ENCODE measurements at regions not wholly inside any gene's neighbourhood (a gene's known extent, or its start where the extent isn't known, plus 50 kb on each side); places are given as distances from the start of the nearest gene placed in this dataset.
A peak's percentile ranks its signal among the peaks of the same experiment; 100 is the strongest.
"Not testable (repeated sequence)": the region's sequence is repeated elsewhere in the genome, so short reads cannot be mapped to it uniquely, and the experiment has no call there.

DNA sequence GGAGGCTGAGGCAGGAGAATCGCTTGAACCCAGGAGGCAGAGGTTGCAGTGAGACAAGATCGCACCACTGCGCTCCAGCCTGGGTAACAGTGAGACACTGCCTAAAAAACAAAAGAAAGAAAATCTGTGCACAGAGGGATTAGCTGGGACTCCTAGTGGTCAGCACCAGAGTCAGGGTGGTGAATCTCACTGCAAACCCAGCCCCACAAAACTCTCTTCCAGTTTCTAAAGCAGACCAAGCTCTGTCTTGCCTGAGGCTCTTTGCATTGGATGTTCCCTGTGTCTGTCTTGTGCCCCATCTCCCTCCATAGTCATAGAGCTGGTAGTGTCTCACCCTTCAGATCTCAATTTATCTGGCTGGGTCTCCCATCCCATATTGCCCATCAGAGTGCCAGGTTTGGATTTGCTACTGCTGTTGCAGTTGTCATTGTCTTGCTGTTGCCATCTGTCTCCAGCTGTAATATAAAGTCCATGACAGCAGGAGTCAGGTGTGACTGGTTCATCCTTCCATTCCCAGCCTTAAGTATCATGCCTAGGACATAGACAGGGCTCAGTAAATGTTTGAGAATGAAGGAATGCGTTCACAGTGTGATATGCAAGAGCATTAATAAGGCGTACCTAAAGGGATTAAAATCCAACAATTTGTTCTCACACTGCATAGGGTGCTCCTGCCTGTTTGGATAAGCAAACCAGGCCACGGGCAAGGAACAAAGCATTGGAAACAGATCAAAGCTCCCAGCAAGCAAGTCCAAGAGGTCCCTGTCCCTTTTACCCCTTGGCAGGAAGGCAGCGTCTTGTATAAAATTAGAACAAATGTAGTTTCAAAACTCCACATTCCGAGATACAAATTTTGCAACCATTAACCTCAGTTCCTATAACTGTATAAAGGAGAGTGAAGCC lies 614.6 kb upstream of the CDH5 start:
- no peak for DNase-seq

DNA sequence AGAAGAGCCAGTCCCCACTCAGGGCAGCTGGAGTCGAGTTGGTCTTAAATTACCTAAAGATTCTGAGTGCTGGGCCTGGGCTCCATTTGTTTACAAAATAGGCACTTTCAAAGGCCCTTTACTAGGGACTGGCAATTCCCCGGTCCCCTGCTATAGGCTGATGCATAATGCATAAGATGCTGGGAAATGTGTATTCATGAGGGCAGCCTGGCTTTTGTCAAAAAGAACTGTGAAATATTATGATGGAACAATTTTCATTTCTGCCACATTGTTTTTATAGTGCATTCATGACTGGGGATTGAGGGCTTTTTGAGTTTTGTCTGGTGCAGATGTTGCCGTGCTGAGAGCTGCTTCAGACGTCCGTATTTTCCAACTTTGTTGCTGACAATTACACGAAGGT lies 617.0 kb upstream of the CDH5 start:
- DNase-seq = no peak

DNA sequence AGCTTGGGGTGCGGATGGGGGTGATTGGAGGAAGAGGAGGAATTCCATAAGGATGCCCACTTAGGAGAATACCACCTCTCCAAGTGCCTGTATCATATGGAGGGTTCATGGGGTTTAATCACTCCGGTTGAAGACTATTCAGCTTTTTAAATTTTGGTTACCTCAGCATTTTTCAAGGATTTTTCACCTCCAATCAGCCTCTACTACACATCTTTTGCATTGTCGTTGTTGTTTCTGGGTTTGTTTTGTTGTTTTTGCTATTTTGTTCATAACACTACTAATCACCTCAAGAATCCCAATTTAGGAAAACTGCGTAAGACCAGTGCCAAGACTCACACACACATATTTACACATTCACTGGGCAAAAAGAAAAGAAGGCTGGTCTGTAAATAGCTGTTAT lies 619.5 kb upstream of the CDH5 start:
- no peak for DNase-seq

DNA sequence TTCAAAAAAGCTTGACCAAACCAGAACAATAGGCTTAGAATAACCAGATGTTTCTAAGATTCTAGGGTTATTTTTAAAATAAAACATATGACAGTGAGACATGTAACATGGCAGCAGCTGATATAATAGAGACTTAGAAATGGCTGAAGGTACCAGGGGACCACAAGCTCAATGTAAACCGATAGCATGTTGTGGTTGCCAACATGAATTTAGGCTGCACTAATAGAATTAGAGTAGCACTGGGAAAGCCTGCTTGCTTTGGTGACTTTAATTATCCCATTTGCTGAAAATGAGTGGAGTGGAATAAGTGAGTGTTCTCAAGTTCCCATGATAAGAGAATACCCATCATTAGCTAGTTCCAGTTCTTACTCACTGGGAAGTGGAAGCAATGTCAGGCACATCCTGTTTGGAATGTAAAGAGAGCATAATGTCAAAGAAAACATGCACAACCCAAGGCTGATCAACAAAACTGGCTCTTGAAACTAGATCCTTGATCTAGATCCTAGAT lies 621.2 kb upstream of the CDH5 start:
- DNase-seq = no peak

DNA sequence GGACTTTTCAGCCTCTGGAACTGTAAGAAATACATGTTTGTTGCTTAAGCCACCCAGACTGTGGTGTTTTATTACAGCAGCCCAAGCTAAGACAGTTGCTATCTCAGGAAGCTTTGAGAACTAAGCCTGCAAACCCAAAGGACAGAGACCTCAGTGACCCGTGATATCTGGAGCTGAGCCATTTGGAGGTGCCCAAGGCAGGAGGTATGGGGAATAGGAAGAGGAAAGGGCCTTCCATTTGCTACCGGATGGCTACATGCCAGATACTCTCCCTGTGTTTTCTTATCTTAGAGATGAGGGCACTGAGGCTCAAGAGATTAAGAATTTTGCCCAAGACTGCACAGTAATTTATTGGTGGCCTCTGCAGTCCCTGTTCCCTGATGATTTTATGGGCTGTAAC lies 622.1 kb upstream of the CDH5 start:
- DNase-seq = no peak

DNA sequence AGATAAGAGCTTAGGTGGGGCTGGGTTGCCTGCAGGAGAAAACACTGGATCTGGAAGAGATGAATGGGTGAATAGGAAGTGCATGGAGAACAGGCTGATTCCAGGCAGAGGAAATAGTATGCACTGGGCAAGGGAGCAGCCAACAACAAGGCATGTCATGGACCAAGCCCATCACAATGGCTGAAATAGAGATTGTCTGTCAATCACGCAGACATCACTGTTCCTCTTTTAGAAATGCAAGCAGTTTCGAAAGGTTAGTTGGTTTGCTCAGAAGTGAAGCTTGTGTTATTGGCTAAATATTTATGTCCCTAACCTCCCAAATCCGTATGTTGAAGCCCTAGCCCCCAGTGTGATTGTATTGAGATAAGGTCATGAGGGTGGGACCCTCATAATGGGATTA lies 621.7 kb upstream of the CDH11 start:
- DNase-seq = no peak

DNA sequence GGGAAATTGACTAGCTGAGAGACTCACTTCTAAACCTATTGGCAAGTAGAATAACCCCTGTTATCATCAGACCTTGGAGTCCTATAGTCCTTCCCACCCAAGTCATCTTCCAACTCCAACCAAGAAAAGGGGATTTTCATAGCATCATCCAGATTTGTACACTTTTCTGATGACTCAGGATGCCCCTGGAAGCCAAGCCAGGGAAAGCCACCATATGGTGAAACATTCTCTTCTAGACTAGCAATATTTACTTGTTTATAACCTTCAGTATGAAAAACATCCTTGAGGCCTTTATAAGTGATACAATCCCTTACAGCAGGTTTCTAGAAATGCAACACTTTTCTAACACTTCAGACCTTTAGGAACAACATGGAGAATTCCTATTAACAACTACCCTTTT lies 618.8 kb upstream of the CDH11 start:
- DNase-seq = no peak

DNA sequence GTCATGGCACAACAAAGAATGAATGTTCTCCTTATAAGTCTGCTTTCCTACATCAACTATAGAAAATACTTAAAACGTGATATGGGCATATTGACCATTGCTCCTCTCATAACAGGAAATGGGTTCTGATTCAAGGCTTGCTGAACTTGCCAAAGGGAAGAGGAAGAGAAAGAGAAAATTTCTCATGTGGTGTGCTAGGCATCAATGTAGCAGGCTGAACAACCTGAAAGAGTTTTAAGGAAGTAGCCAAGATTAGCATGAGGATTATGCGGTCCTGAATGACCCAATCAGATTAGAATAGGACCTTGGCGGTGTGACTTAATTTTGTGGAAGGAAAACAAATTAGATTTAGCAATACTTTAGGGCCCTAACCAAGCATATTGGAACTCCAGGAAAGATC lies 617.7 kb upstream of the CDH11 start:
- no peak for DNase-seq

DNA sequence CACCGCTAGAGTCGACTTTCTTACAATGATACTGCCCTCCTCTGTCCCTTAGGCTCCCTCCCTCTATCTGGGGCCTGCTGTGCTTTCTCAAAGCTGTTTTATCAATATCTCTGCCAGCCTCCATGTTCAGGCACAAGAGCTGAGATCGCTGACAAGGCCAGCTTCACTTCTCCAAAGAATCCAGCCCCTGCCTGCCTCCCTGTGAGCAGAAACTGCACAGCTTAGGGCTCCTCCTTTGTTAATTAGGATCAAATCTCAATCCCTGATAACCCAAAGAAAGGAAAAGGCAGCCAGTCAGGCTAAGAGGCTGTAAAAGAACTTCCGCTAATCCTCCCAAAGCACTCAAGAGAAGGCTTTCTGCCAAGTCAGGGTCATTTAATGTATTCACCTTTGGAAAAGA lies 616.0 kb upstream of the CDH11 start:
- peak; percentile 70 for DNase-seq

DNA sequence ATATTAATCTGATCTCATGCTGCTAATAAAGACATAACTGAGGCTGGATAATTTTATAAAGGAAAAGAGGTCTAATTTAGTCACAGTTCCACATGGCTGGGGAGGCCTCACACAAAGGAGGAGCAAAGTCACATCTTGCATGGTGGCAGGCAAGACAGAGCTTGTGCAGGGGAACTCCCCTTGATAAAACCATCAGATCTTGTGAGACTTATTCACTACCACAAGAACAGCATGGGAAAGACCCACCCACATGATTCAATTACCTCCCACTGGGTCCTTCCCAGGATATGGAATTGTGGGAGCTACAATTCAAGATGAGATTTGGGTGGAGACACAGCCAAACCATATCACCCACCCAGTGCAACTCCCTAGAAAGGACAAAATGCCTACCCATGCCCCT lies 613.8 kb upstream of the CDH11 start:
- DNase-seq = not testable (repeated sequence)

DNA sequence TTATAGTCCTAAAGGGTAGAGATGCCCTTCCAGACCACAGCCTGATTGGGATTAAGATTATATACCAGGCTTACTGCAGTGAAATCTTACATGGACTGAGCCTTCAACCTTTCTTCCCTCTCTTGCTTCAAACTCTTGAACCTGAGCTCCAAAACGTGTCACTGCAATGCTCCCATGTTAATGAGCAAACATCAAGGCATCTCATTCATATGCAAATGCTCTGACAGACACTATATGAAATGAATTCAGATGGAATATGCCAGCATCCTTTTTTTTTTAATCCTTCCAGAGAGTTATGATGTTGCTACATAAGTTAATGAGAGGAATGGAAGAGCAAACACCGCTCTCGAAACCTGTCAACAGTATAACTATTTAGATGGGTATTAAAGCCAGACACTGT lies 611.9 kb upstream of the CDH11 start:
- no peak for DNase-seq

DNA sequence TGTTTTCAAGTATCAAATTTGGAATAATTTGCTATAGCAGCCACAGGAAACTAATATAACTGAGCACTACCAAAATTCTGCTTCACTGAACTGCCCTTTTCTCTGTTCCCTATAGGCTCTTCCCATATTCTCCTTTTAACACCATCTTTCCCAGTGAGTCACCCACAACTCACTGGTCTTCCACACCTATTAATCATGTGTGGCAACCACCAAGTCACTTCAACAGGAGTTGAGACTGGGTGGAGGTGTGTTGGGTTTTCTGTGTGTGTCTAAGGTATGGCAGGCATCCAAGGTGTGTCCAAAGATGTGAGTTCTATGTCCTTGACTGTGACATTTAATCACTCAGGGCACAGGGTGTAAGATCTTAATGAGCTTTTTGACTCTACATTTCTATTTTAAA lies 610.0 kb upstream of the CDH11 start:
- no peak for DNase-seq

DNA sequence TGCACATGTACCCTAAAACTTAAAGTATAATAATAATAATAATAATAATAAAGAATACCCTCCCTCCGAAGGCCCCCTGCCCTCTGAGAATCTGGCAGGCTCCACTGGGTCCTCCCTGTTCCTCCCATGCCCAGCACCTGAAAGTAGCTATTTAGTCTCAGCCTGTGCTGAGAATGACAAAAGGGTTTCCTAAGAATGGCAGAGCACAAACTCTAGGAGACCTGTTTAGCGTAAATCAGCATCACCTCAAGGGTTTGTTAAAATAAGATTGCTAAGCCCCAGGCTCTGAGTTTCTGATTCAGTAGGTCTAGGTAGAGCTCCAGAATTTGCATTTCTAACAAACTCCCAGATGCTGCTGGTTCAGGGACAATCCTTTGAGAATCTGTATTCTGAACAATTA lies 606.8 kb upstream of the CDH11 start:
- no peak for DNase-seq

DNA sequence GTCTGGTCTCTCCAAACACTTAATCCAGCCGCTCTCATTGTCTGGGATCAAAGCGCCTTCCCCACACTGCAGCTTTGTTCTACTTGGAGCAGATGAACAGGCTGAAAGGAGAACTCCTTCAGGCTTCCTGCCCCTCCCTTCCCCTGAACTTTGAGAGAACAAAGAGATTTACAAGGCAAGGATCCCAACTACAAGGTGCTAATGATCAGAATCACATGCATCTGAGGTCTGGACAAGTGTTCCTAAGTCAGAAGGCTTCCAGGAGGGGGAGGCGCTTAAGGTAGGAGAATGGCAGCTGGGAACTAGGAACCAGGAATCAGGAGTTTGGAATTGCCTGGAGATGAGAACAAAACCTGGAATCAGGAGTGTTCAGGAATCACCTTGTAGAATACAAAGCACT lies 606.3 kb upstream of the CDH11 start:
- DNase-seq = peak; percentile 95

DNA sequence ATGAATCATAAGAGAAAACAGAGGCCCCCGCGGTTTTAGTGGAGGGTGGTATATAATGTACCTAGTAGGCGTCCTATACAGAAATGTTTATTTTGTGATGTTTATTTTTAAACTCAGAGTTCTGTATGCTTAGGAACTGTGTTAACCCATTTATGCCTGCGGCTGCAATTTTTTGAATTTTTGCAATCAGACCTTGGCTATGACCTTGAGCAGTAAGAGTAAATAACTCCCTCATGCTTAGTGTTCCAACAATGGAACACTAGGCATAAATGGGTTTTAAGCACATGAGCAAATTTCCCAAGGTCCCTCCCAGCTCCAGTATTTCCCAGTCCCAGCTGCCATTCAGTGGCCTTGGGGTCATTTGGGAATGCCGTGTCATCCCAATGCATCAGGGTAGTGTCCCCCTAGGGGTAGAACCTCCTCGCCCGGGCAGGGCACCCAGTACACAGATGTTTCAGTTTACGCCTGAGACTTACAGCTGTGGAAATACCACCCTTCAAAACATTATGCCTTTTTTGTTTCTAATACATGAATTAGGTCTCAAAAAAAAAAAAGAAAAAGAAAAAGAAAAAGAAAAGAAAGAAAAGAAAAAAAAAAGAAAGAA lies 605.8 kb upstream of the CDH11 start:
- DNase-seq = peak; percentile 82

DNA sequence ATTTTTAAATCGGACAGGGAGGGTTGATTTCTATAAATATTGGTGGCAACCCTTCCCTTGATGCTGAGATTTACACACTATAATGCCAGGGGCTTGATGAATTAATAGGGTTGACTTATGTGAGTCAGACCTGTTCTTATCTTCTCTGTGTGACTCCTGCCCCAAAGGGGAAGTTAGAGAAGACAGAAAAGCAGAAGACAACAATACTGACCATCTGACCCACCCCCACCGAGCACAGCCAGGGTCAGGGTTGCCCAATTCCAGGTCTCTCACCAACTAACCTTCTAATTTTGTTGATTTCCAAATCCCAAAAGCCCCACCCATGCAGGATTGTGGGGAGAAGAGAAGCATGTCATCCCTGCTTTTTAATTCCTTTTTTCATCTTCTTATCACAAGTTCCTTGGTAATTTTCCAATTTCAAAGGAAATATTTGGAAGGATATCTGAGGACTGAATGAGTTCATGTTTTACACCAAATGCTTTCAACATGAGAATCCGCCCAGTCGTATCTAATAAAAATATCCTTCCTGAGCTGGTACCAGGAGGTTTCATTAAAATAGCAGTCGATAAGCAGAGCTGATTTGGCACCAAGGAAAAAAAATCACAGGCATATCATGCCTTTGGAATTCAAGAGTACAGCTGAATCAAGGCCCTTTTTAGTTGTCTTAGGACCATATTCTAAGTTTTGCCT lies 603.4 kb upstream of the CDH11 start:
- DNase-seq = no peak

DNA sequence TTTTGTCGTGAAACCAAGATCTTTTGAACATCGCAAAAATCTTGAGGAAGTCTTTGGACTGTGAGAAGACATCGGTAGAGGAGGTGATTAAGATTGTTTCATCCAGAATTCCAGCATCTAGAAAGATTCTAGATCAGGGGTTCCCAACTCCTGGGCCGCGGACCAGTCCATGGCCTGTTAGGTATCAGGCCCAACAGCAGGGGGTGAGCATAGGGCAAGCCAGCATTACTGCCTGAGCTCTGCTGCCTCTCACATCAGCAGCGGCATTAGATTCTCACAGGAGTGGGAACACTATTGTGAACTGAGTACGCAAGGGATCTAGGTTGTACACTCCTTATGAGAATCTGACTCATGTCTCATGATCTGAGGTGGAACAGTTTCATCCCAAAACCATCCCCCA lies 600.6 kb upstream of the CDH11 start:
- no peak for DNase-seq

DNA sequence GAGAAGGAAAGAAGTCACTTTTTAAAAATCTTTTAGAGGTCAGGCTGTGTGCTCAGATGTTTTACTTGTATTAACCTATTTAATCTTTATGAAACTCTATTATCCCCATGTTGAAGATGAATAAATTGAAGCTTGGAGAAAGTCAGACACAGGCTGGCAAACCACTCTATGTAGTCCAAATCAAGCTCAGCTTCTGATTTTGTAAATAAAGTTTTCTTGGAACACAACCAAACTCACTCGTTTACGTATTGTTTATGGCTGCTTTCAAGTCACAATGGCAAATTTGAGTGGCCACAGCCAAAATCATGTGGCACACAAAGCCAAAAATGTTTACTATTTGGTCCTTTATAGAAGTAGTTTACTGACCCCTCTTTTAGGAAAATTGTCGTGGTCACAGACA lies 596.0 kb upstream of the CDH11 start:
- DNase-seq = no peak

DNA sequence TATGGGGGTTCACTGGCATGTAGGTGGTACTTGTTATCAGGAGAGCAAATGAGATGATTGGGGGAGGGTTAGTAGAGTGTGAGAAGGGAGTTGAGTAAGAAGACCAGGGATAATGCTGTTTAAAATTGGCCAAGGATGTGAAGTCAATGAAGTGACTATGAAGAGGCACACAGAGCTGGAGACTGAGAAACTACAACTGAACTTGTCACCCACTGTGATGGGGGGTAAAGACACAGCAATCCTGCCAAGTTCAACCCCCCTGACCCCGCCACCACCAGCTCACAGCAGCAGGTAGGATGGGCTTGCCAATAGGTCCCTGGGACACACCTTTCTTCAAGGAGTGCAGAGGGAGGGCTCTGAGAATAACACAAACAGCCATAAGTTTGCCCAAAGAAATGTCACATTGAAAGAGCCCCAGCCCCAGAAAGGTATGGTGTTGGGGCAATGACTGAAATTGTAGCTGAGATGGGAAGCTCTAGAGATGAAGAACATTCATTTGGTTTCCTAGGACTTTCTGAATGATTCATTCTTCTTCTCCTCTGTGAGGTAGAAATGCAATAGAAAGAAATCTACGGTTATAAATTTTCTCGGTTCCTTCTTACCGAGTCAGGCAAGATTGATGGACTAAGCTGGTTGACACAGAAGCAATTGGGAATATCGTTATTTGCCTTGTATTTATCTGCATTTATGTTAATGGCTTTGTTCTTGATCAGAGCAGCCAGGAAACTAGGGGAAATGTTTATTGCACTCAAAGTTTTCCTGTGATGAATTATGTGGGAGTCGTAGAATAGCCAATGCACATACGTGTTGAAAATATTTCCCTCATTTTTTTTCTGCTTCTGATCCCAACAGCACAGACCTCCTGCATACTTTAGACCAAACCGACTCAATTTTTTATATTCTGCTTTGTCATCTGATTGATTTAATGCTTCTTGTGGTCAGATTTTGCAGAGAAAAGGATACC lies 595.2 kb upstream of the CDH11 start:
- no peak for DNase-seq

DNA sequence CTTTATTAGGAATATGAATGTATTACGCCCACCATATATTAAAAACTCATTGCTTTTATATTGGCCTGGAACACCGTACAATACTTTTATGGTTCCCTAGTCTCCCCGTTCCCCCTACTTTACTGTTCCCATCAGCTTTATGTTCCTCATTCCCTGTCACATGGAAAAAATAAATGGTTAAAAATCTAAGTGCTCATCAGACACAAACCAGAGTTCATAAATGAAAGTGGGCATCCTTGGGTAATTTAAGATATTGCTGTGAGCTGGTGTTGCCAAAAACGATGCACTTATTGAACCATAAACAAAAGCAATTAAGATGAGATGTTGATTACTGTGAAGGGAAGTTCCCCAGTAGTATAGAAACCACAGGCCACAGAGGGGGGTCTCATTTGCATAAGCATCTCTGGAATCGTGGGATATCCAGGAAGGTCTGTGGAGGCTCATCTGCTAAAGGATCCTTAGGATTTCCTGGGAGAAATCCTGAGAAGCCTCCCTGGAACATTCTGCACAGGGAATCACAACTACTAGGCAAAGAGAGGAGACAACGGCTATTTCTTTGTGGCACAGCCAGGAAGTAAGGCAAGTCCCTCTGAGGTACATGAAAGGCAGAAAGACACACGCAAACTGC lies 591.4 kb upstream of the CDH11 start:
- no peak for DNase-seq

DNA sequence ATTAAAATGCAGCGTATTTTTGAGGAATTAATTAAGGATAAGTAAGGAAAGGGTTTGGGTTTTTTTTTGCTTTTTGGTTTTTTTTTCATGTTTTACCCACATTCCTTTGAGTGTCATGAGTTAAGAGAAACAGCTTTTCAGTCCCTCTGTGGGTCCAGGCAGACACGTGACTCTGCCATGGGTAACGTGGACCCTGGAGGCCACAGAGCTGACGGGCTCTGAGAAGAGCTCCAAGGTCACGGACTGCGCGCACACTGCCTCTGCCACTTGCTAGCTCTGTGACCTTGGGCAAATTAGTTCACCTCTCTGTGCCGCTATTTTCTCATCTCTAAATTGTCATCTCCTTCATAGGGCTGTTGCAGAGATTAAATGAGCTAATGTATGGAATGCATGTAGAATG lies 588.2 kb upstream of the CDH11 start:
- no peak for DNase-seq

DNA sequence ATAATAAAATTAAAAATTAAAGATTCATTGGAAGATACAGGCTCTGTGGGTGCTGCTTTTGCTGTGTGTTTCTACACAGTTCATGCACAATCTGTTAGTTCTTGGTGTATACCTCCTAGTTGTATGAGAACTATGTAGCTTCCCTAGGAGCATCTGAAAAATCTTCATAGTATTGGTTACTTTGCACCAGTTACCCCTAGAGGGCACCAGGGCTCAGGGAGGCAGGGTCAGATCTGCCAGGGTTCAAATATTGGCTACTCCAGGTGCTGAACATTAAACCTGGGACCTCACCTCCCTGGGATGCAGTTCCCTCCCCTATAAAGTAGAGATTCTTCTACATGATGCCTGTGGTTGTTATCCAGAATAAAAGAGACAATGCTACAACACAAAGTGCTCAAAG lies 583.0 kb upstream of the CDH11 start:
- DNase-seq = no peak
